NCI-H2029 treated with DMSO at 0.1 percent for 48 hours (cell line): ENCODE measurements at regions not wholly inside any gene's neighbourhood (a gene's known extent, or its start where the extent isn't known, plus 50 kb on each side); places are given as distances from the start of the nearest gene placed in this dataset.

Source experiments
- DNase-seq: peaks from one replicate; lab custom pipeline; 2025; lab: John Stamatoyannopoulos, UW

DNA sequence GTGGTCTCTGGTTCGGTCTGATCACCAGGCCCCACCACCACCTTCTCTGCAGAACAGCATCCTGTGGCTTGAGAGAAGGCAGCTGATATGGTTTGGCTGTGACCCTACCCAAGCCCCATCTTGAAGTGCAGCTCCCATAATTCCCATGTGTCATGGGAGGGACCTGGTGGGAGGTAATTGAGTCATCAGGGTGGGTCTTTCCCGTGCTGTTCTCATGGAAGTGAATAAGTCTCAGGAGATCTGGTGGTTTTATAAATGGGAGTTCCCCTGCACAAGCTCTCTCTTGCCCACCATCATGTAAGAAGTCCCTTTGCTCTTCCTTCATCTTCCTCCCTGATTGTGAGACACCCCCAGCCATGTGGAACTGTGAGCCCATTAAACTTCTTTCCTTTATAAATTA lies 352.3 kb upstream of the CDH5 start:
- DNase-seq, result no peak

DNA sequence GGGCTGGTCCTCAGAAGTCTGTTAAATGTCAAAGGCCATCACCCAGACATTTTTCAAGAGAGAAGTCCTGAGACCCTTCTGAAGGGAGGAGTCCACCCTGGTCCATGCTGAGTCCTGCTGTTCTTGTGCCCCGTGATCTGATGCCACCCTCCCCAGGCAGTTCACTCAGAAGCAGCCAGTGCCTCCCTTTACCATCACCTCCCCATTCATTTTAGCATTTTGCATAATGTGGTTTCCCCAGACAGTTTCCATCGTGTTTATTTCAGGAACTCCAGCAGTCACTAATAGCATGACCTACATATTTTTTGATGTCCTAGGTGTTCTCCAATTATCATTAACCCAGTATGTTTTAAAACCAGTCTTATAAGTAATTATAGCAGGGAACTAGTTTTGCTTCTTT lies 353.0 kb upstream of the CDH5 start:
- no peak for DNase-seq

DNA sequence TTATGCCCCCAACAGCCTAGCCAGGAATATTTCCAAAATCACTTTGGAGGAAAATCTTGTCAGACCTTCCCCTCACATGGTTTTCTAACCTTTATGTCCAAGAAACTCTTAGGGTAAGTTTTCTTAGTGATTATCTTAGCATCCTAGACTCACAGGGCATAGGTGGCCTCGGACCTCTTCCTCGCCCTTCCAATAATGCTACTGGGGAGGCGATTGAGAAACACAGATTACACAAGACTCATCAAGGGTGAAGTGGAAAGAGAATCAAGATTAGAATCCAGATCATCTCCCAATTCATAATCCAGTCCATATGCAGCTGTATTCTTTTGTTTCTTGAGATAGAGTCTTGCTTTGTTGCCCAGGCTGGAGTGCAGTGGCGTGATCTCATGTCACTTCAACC lies 358.4 kb upstream of the CDH5 start:
- DNase-seq, result no peak

DNA sequence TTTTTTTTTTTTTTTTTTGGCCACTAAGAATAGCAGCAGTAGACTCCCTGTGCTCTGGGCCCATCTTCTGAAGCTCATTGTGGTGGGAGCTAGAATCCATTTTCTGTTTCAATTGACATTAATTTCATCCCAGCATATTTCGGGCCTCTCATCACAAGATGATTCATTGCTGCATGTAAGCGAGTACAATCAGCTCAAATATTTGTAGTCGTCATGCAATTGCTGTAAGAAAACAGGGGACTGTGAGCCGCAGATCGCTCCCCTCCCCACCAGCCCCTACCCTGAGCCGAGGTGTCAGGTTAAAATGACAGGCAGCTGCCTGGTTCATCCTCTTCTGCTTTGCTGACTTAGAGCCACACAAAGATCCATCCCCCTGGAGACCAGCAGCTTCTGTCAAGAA lies 358.8 kb upstream of the CDH5 start:
- no peak for DNase-seq

DNA sequence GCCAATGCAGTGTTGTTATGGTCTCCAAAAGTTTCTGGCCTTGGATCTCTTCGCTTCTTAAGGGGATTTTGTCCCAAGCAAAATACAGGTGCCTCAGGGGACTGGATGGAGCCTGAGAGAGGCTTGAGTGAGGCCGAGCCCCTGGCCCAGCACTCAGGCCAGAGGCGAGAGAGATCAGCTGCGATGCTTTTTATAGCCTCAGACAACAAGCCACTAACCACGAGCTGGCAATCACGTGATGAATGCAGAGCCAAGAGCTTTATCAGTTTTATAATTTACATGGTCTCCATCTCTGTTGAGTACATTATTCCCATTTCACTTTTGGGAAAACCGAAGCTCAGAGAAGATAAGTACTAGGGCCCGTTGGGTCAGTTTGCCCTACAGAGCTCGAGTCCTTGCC lies 360.0 kb upstream of the CDH5 start:
- DNase-seq, result no peak

DNA sequence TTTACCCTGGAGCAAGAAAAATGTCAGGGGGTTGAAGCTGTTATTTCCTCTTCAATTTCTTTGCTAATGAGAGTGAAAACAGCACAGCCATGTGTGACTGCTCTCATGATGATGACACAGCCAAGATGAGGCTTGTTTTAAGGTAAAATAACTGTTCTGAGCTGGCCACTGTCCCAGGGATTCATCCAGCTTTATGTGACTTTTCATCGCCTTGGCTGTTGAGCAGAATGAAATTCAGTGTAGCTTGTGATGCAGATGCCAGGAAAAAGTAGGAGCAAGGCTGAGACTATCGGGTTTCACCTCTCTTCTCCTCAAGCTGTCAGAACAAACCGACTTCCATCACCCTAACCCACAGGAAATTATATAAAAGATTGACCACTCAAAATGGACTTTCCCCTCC lies 361.8 kb upstream of the CDH5 start:
- DNase-seq, result no peak

DNA sequence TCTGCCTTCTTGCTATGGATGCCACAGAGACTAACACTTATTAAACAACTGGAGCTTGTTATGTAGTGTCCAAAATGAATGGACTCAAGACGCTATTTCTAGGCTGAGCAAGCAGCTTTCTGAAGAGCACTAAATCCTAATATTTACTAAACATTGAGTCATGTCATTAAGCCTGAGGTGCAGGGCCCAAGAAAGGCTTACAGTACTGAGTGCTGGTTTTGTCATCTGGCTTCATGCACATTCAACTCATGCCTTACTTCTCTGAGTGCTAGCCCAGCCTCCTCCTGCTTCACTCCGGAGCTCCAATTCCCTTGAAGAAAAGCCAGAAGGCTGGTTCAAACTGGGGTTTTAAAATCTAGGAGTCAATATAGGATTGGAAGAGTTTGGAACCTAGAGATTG lies 363.3 kb upstream of the CDH5 start:
- no peak for DNase-seq

DNA sequence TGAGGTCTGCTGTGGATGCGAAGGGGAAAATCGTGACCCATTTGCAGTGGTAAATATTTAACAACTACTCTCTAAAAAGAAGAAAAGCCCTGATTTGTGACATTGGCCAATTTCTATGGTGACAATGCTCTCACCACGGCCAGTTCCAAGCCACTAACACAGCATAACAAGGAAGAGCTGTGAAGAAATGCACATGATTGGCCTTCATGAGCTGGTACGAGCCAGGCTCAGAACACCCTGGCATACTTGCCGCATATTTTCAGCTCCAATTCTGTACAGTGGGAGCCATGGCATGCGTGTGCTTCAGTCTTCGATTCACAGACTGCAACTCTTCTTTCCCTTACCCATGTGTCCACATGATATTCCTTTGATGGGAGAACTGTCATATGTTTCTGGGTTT lies 363.9 kb upstream of the CDH5 start:
- DNase-seq, result no peak

DNA sequence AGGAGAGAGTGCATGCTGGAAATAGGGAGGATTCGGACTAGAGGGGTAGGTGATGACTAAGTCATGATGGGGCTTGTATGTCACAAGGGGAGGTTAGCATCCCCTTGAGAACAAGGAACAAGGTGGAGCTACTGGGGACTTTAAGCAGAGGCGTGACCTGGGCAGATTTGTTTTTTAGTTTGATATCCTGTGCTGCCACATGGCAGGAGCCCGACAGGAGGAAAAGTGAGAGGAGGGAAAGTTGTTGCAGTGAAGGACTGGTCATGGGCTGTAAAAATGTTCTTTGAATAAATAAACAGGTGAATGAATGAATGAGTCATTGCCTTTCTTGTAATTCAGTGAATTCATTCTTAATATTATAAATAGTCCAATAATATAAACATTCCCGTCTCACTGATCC lies 365.1 kb upstream of the CDH5 start:
- no peak for DNase-seq

DNA sequence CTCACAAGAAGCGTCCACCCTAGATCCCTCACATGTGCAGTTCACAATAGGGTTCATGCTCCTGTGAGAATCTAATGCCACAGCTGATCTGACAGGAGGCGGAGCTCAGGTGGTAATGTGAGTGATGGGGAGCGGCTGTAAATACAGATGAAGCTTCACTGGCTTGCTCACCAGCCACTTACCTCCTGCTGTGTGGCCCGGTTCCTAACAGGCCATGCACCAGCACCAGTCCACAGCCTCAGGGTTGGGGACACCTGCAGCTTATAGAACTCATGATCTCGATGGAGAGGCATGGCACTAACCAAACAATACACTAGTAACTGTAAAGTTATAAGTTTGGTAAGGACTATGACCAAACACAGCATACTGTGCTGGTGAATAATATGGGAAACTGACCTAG lies 368.0 kb upstream of the CDH5 start:
- no peak for DNase-seq

DNA sequence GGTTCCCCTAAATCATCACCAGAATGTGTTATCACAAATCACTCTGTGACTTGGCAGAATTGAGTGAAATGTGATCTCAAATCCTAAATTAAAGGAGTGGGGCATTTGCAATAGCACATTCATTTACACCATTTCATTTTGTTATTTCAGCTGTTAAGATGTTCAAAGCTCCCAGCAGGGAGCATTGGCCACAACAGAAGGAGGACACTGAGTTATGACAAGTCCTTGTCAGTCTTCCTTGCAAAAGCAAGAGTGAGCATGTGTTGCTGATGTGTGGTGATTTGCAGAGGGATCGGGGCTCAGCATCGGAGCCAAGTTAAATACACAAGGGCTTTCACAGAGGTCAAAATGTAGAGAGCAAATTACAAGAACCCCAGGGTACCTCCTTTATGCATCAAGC lies 372.2 kb upstream of the CDH5 start:
- DNase-seq, result no peak

DNA sequence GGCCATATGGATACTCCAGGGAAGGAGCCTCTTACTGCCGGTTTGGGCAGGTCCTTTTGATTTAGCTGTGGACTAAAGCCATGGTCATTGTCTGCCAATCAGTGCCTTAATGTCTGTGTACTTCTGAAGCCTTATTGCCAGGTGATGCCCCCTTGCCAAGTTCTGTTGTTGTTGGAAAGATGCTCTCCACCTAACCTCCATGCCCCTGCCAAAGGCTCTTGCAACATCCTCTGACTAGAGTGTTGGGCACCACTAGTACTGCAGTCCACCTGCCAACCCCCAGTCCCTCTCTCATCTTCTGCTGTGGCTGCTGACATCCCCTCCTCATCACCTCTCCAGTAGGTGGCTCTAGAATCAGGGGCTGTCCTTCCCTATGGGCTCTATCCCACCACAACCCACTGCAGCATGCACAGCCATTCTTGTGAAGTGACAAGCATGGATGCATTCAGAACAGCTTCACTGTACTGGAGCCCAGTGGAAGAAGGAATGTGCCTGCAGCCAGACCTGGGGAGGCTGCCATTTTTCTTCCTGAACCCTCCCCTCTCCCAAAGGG lies 375.3 kb upstream of the CDH5 start:
- DNase-seq, result no peak

DNA sequence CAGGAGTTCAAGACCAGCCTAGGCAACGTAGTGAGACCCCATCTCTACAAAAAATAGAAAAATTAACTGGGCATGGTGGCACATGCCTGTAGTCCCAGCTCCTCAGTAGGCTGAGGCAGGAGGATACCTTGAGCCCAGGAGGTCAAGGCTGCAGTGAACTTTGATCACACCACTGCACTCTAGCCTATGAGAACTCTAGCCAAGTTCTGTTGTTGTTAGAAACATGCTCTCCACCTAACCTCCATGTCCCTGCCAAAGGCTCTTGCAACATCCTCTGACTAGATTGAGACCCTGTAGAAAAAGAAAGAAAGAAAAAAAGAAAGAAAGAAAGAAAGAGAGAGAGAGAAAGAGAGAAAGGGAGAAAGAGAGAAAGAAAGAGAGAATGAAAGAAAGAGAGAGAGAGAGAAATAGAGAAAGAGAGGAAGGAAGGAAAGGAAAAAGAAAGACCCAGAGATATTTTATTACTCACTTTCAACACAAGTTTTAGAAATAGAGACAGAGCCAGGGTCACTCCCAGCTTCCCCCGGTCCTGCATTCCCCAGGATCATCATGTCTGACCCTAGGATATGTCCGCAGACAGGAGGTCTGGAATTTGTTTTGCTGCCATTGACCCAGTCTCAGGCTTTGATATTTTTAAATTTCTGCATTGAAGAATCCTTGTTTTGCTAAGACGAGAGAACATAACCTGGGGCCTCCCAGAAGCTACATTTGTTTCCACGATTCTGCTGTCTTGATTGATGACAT lies 376.5 kb upstream of the CDH5 start:
- no peak for DNase-seq

DNA sequence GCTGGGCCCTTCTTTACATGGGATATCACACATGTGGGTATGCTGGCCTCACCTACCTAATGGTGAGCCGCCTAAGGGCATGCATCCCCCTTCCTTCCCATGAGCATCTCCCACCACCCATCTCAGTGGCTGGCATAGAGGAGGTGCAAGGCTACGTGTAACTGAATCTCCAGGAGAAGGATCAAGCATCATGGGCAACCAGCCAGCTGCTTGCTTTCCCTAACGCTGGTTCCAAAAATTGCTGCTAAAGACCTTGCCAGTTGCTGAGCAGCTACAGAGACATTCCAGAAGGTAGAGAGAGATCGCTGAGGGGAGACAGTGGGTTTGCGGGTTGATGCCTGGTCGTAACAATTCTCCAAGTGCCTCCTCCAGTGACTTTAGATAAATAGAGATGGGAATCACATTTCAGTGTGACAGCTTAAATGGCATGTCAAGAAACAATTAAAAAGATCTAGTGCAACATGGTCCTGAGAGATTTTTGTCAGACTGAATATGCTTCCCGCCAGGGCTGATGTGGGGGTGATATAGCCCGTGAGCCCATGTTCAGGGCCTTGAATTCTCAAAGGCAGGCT lies 378.4 kb upstream of the CDH5 start:
- DNase-seq, result no peak

DNA sequence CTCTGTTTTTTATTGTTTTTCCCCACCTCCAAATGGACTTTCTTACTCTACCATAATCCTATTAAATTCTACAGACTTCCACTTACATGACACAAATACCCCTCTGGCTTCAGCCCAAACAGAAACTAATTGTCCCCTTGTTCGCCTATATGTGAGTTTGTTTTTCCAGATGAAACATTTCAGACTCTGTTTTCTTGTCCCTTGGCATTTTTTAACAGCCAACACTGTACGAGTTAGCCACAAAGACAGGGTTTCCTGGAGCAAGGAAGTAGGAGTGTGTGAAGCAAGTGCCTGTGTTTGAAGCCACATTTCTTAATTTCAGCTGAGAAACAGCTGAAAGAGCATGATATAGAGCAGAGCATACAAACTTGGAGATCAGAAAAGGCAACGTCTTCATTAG lies 382.2 kb upstream of the CDH5 start:
- DNase-seq, result no peak

DNA sequence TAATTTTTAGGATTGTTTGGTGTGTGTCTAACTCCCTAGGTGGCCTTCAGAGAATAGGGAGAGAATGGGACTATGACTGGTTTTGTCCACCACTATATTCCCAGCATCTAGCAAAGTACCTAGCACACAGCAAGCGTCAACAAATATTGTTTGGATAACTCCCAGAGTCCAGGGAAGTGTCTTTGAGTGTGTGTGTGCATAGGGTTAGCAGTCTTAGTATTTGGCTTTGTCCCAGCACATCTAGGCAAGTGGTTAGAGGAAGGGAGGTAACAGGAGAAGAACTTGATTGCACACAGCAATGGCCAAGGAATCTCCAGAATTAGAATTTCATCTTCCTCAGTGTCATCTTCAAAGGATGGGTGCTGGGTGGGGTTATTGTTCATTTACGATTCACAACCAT lies 385.4 kb upstream of the CDH5 start:
- DNase-seq, result peak; percentile 76

DNA sequence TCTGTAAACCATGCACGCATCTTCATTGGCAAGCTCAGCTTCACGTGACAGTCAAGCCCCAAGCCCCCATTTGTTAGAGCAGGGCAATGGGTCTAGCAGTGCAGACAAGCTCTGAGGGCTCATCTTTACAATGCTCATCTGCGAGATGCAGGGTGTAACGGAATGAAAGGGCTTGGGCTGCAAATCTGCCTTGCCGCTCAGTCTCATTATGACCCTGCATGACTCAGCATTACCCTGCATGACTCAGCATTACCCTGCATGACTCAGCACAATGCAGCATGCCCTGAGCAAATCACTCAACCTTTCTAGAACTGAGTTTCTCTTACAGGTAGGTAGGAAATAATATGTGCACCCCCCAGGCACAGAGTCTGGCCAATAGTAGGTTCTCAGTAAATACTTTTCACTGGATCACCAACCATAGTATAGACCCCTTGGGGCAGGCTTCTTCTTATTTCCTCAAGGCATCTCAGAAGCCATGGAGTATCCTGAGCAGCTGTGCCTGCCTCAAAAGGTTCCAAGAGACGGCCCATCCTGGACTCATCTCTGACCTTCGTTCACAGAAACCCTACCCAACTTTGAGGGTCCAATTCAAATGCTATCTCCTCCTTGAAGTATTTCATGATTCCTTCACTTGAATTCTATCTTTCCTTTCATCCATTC lies 391.3 kb upstream of the CDH5 start:
- no peak for DNase-seq

DNA sequence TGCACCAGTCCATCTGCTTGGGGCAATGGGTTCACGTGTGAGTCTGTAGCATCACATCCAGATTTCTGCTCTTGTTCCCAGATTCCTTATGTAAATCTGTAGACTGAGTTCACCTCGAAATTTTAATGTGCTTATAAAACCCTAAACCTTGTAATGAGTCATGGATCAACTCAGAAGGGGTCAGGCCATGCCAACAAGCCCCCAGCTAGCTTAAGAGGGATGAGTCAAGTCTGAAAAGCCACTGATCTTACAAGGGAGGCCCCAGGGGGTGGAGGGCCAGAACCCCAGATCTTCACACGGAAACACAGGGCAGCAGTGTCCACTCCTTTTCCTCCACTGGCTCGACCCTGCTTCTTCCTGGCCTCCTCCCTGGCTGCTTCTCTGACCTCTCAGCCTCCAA lies 399.1 kb upstream of the CDH5 start:
- DNase-seq, result no peak

DNA sequence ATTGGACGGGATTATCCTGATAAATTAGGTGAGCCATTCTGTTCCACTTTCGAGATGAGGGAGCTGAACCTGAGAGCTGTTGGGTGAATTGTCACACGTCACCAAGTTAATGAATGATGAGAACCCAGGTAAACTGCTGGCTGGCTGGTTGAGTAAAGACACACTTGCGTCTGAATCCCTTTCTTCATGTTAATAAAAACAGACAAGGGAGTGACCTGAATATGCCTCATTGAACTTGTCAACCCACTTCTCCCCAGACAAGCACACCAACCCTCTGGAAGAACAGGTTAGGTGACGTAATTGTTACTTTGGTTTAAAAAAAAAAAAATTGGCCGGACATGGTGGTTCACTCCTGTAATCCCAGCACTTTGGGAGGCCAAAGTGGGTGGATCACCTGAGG lies 400.9 kb upstream of the CDH5 start:
- DNase-seq, result no peak

DNA sequence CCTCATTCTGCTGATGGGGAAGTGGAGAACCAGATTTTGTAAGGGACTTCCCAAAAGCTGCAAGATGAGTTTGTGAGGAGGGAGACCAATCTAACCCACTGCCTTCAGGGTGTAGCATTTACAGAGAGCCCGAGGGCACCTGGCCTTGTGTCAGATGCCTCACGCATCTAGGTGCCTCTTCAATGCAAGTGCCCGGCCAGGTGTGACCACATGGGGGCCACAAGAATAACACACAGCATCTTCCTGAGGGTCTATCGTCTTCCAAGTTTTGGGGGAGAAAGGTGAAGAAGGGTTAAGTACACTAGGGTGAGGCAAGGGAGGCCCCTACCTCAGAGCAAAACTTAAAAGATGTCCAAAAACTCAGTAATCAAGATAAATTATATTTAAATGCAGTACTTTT lies 401.7 kb upstream of the CDH5 start:
- no peak for DNase-seq

DNA sequence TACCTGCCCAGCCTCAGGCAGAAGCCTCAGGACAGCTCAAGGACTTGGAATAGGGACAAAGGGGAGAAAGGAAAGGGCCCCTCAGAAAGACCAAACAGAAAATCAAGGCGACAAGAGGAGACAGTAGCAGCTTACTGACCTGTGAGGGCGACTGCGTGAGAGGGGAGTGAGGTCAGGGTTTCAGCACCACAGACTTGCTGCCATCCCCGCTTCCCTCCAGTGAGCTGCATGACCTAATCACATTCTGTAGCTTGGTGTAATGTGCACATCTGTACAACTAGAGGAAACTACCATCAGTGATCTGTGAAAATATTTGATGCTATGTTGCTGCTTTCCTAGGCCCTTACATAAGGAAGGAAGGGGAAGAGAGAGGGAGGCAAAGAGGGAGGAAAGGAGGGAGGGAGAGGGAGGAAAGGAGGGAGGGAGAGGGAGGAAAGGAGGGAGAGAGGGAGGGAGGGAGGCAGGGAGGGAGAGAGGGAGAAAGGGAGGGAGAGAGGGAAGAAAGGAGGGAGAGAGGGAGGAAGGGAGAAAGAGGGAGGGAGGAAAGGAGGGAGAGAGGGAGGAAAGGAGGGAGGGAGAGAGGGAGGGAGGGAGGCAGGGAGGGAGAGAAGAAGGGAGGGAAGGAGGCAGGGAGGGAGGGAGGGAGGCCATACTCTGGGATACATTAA lies 404.9 kb upstream of the CDH5 start:
- no peak for DNase-seq

DNA sequence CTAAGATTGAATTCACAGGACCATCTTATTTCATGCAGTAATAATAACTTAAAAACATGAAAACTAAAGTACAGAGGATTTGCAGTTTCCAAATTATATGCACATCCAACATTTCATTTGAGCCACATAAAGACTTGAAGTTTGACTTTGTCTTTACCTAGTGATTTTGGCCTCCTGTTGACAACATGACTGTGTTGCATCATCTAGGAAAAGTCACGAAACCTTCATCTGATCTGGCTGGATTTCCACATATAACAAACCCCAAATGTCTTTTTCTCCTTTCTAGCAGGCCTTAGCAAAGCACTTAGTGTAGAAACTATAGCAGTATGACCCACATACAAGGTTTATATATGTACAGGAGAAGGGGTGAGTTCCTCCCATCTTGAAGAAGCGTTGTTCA lies 406.5 kb upstream of the CDH5 start:
- DNase-seq, result no peak

DNA sequence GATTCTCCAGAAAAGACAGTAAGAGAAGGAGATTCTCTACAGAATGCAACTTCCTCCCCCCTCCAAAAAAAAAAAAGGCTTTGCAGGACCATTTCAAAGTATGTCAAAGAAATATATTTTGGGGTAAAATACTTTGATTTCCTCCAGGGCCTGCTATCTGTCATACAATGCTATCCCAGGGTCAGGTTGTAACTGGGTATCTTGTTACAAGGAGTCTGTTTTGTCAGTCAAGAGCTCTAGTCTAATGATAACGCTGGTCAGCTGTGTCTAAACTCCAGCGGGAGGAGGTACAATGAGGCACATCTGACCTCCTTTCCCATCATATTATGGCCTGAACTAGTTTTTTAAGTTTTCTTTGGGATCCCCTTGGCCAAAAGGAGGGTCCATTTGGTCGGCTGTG lies 408.4 kb upstream of the CDH5 start:
- DNase-seq, result no peak
